ENCODE measurements at regions not wholly inside any gene's neighbourhood (a gene's known extent, or its start where the extent isn't known, plus 50 kb on each side); places are given as distances from the start of the nearest gene placed in this dataset.

DNA sequence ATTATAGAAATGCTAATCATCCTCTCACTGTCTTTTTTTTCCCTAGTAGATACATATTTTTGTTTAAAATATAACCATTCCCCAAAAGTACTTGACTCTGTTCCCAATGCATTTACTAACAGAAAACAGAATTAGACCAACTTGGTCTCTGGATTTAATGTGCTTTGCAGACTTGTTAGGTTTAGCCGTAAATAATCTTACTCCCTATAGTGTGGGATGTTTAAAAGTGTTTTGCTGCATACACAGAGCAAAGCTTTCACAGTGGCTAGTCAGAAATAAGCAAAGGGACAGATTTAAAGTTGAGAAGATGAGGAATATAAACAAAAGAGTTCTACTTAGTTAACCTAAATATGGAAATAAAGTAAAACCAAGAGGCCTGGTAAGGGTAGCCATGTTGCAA lies 527.5 kb downstream of the HDGFL1 start:
- no peaks in the 10 kb centered on the region for H3K4me1 ChIP-seq (ENCODE audit: control insufficient read depth, insufficient read depth, low read length)
- 0 out of 2 replicates have a peak, but pooled peaks cover 2% of the 10 kb centered on the region for H3K9me3 ChIP-seq (ENCODE audit: control insufficient read depth, insufficient read depth, low read length)
- H2AK5ac ChIP-seq (ENCODE audit: low read depth, low read length), result no peak overlapping the region
- no peak overlapping the region for H2AK9ac ChIP-seq (replicated peaks; ENCODE audit: low read depth, low read length, poor library complexity)
- no peaks in the 10 kb centered on the region for H3K9me1 ChIP-seq (ENCODE audit: insufficient read depth, low read length)
- no peak overlapping the region for H3K18ac ChIP-seq (ENCODE audit: low read depth, low read length)
- H2BK15ac ChIP-seq (ENCODE audit: low read depth, low read length), result no peak overlapping the region
- no peak overlapping the region for H3K4me3 ChIP-seq (ENCODE audit: insufficient read depth, low read depth, low read length)
- no peak overlapping the region for H3K23ac ChIP-seq (ENCODE audit: low read depth, low read length)
- no peak overlapping the region for H2BK120ac ChIP-seq (ENCODE audit: low read depth, low read length)
- BruUV-seq (replicated peaks), result no TSS peak
- dilution Hi-C loops (cut with HindIII; ENCODE audit: low sequenced_read_pairs, unreplicated experiment), result no loop called here
- no peak overlapping the region for H4K8ac ChIP-seq (ENCODE audit: low read depth in 2 of 2, low read length in 2 of 2)
- no peak for DNase-seq
- H2BK5ac ChIP-seq (ENCODE audit: low read depth, low read length, poor library complexity, severe bottlenecking), result no peak overlapping the region
- no peak overlapping the region for H2BK20ac ChIP-seq (ENCODE audit: low read depth, low read length)
- H4K5ac ChIP-seq (ENCODE audit: low read depth, low read length), result no peak overlapping the region
- in situ Hi-C loops (cut with MboI; ENCODE audit: low sequenced_read_pairs), result no loop called here
- ChIA-PET CTCF (no interaction called here), POLR2A (ENCODE audit: unreplicated experiment) (no interaction called here)
- H3K27me3 ChIP-seq (ENCODE audit: control insufficient read depth, insufficient read depth, low read length), result no peaks in the 10 kb centered on the region
- no peak for TF ChIP-seq RCOR1 (IDR thresholded peaks at IDR 0.05; ENCODE audit: insufficient replicate concordance, low read length)
- no peak for TF ChIP-seq MXI1 (IDR thresholded peaks at IDR 0.05; ENCODE audit: borderline replicate concordance, low read depth, low read length)
- no peak for TF ChIP-seq POLR2A (IDR thresholded peaks at IDR 0.05; ENCODE audit: low read depth, low read length)
- ATAC-seq (ENCODE audit: low read depth), result no peak
- no peak overlapping the region for H3K27ac ChIP-seq (ENCODE audit: insufficient read depth, low read length)
- H3K9ac ChIP-seq (ENCODE audit: low read depth, low read length), result no peak overlapping the region
- WGBS, 2 experiments (ENCODE audit: extremely low coverage in 2 of 2, insufficient read length in 1 of 2), result no CpG with 5 or more reads among the region's 1 CpG
- intact Hi-C loops (cut with micrococcal nuclease), result no loop called here
- no peaks in the 10 kb centered on the region for H4K20me1 ChIP-seq (ENCODE audit: insufficient read depth, low read length)
- H3K79me1 ChIP-seq (ENCODE audit: low read depth in 1 of 2, low read length in 2 of 2), result no peaks in the 10 kb centered on the region
- no peak overlapping the region for H4K91ac ChIP-seq (ENCODE audit: insufficient read depth, low read depth, low read length)
- H3K56ac ChIP-seq (ENCODE audit: extremely low read depth, insufficient read depth, low read length), result no peak overlapping the region
- H3K14ac ChIP-seq (replicated peaks; ENCODE audit: low read depth, low read length), result no peak overlapping the region
- no peaks in the 10 kb centered on the region for H3K36me3 ChIP-seq (ENCODE audit: control insufficient read depth, insufficient read depth, low read length)
- no peak overlapping the region for H2AFZ ChIP-seq (replicated peaks; ENCODE audit: low read length, poor library complexity)
- H3K4ac ChIP-seq (ENCODE audit: low read depth, low read length), result no peak overlapping the region
- no peak overlapping the region for H3K4me2 ChIP-seq (ENCODE audit: low read depth, low read length)
